Esophagus muscularis mucosa (tissue), 4 donors: ENCODE measurements at regions not wholly inside any gene's neighbourhood (a gene's known extent, or its start where the extent isn't known, plus 50 kb on each side); places are given as distances from the start of the nearest gene placed in this dataset.

Experiments
- DNase-seq: peaks from one replicate; pipeline ENCODE4 v3.0.0-alpha.2; 2017; ENCODE audit errors: extremely low spot score
- H3K27ac ChIP-seq, 4 donors: fragments of 200-600 bp; sonication (generic); replicated peaks in 1 of 4; 1 replicate in 3 of 4; 2 replicates in 1 of 4; pipeline ENCODE4 v1.5.1; 2016 to 2019; ENCODE audit warnings: mild to moderate bottlenecking in 1 of 4
- H3K27me3 ChIP-seq, 4 donors: fragments of 200-600 bp; sonication (generic); one replicate each; pipeline versions ENCODE4 v1.5.1 to v1.6.0; 2016 to 2019
- H3K36me3 ChIP-seq, 4 donors: fragments of 200-600 bp; sonication (generic); one replicate each; pipeline ENCODE4 v1.5.1; 2016 to 2019
- H3K4me1 ChIP-seq, 4 donors: fragments of 200-600 bp; sonication (generic); one replicate each; pipeline ENCODE4 v1.5.1; 2016 to 2019
- H3K4me3 ChIP-seq, 4 donors: fragments of 200-600 bp; sonication (generic); 1 replicate in 2 of 4; 2 replicates in 2 of 4; pipeline ENCODE4 v1.5.1; 2016 to 2019; ENCODE audit warnings: mild to moderate bottlenecking in 4 of 4, moderate library complexity in 1 of 4
- H3K9me3 ChIP-seq, 4 donors: fragments of 200-600 bp; sonication (generic); 1 replicate in 3 of 4; 2 replicates in 1 of 4; pipeline ENCODE4 v1.5.1; 2016 to 2019
- EP300 ChIP-seq: sonication (generic); formaldehyde crosslinking; IDR thresholded peaks from one replicate; pipeline ENCODE4 v1.6.1; 2017; ENCODE audit warnings: antibody characterized with exemption
- POLR2A ChIP-seq: fragments of 450-650 bp; IDR thresholded peaks from one replicate; pipeline ENCODE4 v1.6.1; 2017; ENCODE audit warnings: antibody characterized with exemption, moderate library complexity, mild to moderate bottlenecking, low read depth
- POLR2AphosphoS5 ChIP-seq, 2 donors: sonication (generic); formaldehyde crosslinking; IDR thresholded peaks; one replicate each; pipeline ENCODE4 v1.6.1; 2017; ENCODE audit warnings: antibody characterized with exemption in 2 of 2
- WGBS: methylation state at CpG from one replicate; pipeline ENCODE4 v1.1.5; 2018; 5-methylcytosine and 5-hydroxymethylcytosine counted together
- intact Hi-C: fragments of 100-400 bp; cut with DNase I; formaldehyde crosslinking; loops from one replicate; pipeline ENCODE4 v1.15.1; 2023
- TF ChIP-seq, protein P1 (sequence below), 3 experiments: fragments of 200-600 bp in 2 of 3; fragments of 450-650 bp in 1 of 3; sonication (generic) in 2 of 3; IDR thresholded peaks; one replicate each; pipeline ENCODE4 v1.5.1; 2017 to 2019; ENCODE audit warnings: antibody characterized with exemption in 3 of 3, mild to moderate bottlenecking in 2 of 3, moderate library complexity in 1 of 3

DNA sequence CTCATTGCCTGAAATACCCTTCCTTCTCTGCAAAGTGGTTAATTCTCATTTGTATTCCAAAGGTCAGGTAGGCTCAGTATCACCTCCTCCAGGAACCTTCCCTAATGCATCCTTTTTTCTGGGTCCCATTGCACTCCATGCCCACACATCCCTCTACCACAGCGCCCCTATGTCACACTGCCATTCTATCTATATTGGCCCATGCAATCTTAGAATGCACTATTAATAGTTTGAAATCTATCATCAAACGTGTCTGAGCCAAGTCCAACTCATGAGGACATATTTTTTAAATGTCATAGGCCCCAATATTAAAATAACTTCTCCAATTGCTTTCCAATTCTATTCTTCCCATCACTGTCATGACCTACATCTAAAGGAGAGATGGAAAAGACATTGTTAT is 495.1 kb downstream of the SOX6 start:
- H3K4me1 ChIP-seq = no peaks in the 10 kb centered on the region
- H3K27ac ChIP-seq = no peak overlapping the region
- DNase-seq = no peak
- intact Hi-C loops = no loop called here
- TF ChIP-seq EP300 (no peak), POLR2AphosphoS5 (IDR thresholded peaks at IDR 0.05) (no peak), POLR2A (no peak)
- TF ChIP-seq, protein P1, sequence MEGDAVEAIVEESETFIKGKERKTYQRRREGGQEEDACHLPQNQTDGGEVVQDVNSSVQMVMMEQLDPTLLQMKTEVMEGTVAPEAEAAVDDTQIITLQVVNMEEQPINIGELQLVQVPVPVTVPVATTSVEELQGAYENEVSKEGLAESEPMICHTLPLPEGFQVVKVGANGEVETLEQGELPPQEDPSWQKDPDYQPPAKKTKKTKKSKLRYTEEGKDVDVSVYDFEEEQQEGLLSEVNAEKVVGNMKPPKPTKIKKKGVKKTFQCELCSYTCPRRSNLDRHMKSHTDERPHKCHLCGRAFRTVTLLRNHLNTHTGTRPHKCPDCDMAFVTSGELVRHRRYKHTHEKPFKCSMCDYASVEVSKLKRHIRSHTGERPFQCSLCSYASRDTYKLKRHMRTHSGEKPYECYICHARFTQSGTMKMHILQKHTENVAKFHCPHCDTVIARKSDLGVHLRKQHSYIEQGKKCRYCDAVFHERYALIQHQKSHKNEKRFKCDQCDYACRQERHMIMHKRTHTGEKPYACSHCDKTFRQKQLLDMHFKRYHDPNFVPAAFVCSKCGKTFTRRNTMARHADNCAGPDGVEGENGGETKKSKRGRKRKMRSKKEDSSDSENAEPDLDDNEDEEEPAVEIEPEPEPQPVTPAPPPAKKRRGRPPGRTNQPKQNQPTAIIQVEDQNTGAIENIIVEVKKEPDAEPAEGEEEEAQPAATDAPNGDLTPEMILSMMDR (IDR thresholded peaks at IDR 0.05) = no peak
- 88% methylated on average over 2 of the region's 2 CpGs for WGBS
- no peaks in the 10 kb centered on the region for H3K27me3 ChIP-seq
- no peaks in the 10 kb centered on the region for H3K9me3 ChIP-seq
- no peak overlapping the region for H3K4me3 ChIP-seq
- H3K36me3 ChIP-seq = no peaks in the 10 kb centered on the region

DNA sequence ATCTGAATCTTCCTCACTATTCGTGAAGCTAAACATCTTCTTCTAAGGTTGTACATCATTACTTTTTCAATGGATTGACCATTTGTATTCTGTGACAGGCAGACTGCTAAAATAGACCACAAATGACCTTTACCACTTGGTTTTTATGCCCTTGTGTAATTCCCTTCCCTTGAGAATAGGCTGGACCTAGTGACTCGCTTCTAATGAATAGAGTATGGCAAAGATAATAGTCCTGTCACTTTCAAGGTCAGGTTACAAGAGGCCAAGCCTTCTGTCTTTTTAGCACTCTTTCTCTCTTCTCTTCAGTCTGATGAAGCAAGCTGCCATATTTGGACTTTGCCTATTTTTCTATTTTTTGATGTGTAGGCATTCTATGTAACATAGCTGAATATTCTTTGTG is 492.9 kb downstream of the SOX6 start:
- 65% methylated on average over 2 of the region's 2 CpGs for WGBS
- Histone ChIP-seq H3K4me3 (no peak overlapping the region), H3K27me3 (no peaks in the 10 kb centered on the region), H3K27ac (no peak overlapping the region), H3K9me3 (no peaks in the 10 kb centered on the region), H3K36me3 (no peaks in the 10 kb centered on the region), H3K4me1 (no peaks in the 10 kb centered on the region)
- intact Hi-C loops = no loop called here
- TF ChIP-seq EP300 (no peak), POLR2A (no peak), POLR2AphosphoS5 (IDR thresholded peaks at IDR 0.05) (no peak)
- TF ChIP-seq, protein P1 (IDR thresholded peaks at IDR 0.05) = no peak
- DNase-seq = no peak

DNA sequence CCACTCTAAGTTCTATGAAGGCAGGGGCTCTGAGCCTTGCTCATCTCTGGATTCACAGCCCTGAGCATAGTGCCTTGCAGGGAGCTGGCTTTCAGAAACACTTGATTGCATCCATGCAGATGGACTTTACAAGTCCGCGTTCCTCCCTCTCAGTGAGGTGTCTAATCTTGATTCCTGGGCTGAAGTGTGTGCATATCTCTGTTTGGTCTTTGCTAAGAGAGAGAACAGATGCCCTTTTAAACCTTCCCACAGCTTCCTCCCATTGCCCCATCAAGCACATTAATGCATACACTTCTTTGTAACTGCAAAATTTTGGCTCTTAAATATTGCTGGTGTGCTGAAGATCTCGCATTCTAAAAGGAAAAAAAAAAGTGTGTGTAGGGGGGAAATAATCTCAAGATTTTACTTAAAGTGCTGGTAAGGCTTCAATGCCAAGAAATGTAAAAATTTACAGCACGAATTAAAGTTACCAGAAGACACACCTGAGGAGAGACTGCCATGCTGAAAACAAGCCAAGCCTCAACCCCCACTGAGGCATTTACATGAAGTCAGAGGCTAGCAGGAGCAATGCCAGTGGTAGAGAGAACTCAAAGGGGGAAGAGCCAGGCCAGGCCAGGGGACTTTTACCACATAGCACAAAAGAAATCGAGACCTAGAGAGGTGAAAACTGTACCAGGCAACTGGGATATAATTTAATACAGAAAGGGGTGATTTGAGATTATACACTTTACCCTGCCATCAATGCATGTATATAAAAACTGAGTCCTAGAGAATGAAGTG is 492.1 kb downstream of the SOX6 start:
- H3K36me3 ChIP-seq = no peaks in the 10 kb centered on the region
- no peak overlapping the region for H3K4me3 ChIP-seq
- no peak overlapping the region for H3K27ac ChIP-seq
- no peak for DNase-seq
- TF ChIP-seq POLR2AphosphoS5 (IDR thresholded peaks at IDR 0.05) (no peak), EP300 (no peak), POLR2A (no peak)
- TF ChIP-seq, protein P1 (IDR thresholded peaks at IDR 0.05) = no peak
- H3K4me1 ChIP-seq = no peaks in the 10 kb centered on the region
- intact Hi-C loops = no loop called here
- no peaks in the 10 kb centered on the region for H3K27me3 ChIP-seq
- no peaks in the 10 kb centered on the region for H3K9me3 ChIP-seq
- 79% methylated on average over 5 of the region's 5 CpGs for WGBS

DNA sequence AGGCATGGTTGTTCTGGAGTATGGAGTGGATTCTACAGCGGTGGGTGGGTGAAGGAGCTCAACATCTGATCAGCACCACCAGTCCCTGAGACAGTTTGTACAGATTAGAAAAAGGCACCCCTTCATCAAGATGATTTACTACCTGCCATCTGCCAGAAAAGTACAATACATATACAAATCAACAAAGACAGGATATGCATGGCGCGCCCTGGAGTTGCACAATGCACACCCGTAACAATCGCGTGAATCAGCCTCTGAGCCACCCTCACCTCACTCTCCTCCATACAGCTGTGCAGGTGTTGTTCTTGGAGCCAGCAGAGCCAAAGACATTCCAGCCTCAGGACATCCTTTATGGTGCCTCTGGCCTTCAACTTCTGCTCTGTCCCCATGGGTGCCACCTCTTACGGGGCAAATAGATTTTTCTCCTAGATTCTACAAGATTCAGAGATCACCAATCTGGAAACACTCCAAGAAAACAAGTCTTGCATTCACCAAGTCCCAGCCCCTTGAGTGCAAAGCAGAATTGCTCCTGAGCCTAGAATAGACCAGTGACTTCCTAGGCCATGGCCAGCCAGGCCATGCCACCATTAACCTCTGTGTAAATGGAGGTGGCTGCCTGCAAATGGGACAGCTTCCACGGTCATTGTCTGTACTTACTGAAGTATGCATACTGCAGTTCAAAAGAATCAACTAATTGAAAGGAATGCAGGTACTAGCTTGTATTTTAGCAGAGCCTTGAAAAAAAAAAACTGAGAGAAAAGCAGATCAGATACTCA is 490.9 kb downstream of the SOX6 start:
- Histone ChIP-seq H3K4me1 (no peaks in the 10 kb centered on the region), H3K27ac (no peak overlapping the region), H3K36me3 (no peaks in the 10 kb centered on the region), H3K27me3 (no peaks in the 10 kb centered on the region), H3K4me3 (no peak overlapping the region), H3K9me3 (no peaks in the 10 kb centered on the region)
- no peak for DNase-seq
- WGBS = 91% methylated on average over 7 of the region's 8 CpGs
- intact Hi-C loops = no loop called here
- TF ChIP-seq EP300 (no peak), POLR2A (no peak), POLR2AphosphoS5 (IDR thresholded peaks at IDR 0.05) (no peak)
- TF ChIP-seq, protein P1 (IDR thresholded peaks at IDR 0.05) = no peak
